ENCODE measurements at regions not wholly inside any gene's neighbourhood (a gene's known extent, or its start where the extent isn't known, plus 50 kb on each side); places are given as distances from the start of the nearest gene placed in this dataset.

GRCh38 chrX:57737881-57738280, 57.8 kb upstream of the NLRP2B start:
- TF ChIP-seq, protein P1, sequence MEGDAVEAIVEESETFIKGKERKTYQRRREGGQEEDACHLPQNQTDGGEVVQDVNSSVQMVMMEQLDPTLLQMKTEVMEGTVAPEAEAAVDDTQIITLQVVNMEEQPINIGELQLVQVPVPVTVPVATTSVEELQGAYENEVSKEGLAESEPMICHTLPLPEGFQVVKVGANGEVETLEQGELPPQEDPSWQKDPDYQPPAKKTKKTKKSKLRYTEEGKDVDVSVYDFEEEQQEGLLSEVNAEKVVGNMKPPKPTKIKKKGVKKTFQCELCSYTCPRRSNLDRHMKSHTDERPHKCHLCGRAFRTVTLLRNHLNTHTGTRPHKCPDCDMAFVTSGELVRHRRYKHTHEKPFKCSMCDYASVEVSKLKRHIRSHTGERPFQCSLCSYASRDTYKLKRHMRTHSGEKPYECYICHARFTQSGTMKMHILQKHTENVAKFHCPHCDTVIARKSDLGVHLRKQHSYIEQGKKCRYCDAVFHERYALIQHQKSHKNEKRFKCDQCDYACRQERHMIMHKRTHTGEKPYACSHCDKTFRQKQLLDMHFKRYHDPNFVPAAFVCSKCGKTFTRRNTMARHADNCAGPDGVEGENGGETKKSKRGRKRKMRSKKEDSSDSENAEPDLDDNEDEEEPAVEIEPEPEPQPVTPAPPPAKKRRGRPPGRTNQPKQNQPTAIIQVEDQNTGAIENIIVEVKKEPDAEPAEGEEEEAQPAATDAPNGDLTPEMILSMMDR (IDR thresholded peaks at IDR 0.05): no peak
- TF ChIP-seq POLR2A (IDR thresholded peaks at IDR 0.05): no peak

All from vagina (tissue), 2 donors.